ENCODE measurements at regions not wholly inside any gene's neighbourhood (a gene's known extent, or its start where the extent isn't known, plus 50 kb on each side); places are given as distances from the start of the nearest gene placed in this dataset.

DNA sequence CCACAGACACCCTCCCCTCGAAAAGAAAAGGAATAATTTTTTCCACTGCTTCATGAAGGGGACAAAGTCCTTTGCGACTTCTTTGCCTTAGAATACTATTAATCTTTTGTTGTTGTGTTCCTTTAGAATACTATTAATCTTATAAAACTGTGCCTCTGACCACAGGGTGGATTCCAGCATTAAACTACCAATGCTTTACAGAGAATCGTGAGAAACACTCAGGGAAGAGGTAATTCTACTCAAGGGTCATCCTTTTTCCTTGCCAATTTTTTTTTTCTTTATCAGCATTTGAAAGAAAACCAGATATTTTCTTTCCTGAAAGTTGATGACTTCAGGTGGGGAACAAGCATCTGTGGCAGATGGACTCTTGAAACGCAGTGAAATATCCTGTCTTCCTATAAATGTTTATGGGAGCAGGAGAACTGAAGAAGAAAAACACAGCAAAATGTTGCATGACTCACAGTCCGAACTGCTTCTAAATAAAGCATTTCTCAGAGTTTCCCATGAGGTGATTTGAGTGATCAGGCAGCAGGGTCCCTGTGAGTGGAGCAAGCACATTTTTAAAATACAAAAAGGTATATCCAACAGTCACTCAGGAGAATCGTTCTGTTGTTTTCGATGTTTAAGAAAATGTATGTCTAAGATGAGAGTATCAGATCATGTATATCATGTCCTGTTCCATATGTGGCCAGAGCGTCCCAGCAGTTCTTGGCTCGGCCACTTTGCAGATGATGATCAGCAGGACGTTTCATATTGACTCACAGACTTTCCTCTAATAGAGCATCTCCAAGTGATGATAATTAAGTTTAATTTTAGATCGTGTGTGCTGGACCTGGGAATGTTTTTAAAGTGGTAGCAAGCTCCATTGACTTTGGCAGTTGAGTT is 154.2 kb upstream of the RUNX1 start:
- no peaks in the 10 kb centered on the region for H3K27me3 ChIP-seq (ENCODE audit: control insufficient read depth in 5 of 5, insufficient read depth in 4 of 5, low read length in 5 of 5)
- peak overlapping the region in 1 of 5 donors; percentile 35 for H3K9ac ChIP-seq (ENCODE audit: low read length in 5 of 5)
- no peaks in the 10 kb centered on the region for H3K36me3 ChIP-seq (ENCODE audit: control insufficient read depth in 5 of 5, insufficient read depth in 5 of 5, low read length in 5 of 5)
- no peak overlapping the region for H3K4me3 ChIP-seq (ENCODE audit: low read depth in 1 of 5, low read length in 5 of 5)
- no peaks in the 10 kb centered on the region for H3K9me3 ChIP-seq (ENCODE audit: control insufficient read depth in 5 of 5, low read length in 5 of 5)
- peak overlapping the region; percentile 69 for H3K27ac ChIP-seq (ENCODE audit: low read depth, low read length)
- peaks cover 3 to 62% (median 42%) of the 10 kb centered on the region in 5 donors for H3K4me1 ChIP-seq (ENCODE audit: control insufficient read depth in 5 of 5, insufficient read depth in 5 of 5, low read length in 5 of 5)

- H3K9ac ChIP-seq (ENCODE audit: low read length in 5 of 5): no peak overlapping the region
- no peaks in the 10 kb centered on the region for H3K36me3 ChIP-seq (ENCODE audit: control insufficient read depth in 5 of 5, insufficient read depth in 5 of 5, low read length in 5 of 5)
- no peaks in the 10 kb centered on the region for H3K27me3 ChIP-seq (ENCODE audit: control insufficient read depth in 5 of 5, insufficient read depth in 4 of 5, low read length in 5 of 5)
- H3K4me3 ChIP-seq (ENCODE audit: low read depth in 1 of 5, low read length in 5 of 5): no peak overlapping the region
- no peaks in the 10 kb centered on the region for H3K9me3 ChIP-seq (ENCODE audit: control insufficient read depth in 5 of 5, low read length in 5 of 5)
- H3K4me1 ChIP-seq (ENCODE audit: control insufficient read depth in 5 of 5, insufficient read depth in 5 of 5, low read length in 5 of 5): peaks cover 3 to 60% (median 40%) of the 10 kb centered on the region in 5 donors
- peak overlapping the region; percentile 54 for H3K27ac ChIP-seq (ENCODE audit: low read depth, low read length)
Observed at GRCh38 chr21:35202431-35202830, 153.3 kb upstream of the RUNX1 start.

DNA sequence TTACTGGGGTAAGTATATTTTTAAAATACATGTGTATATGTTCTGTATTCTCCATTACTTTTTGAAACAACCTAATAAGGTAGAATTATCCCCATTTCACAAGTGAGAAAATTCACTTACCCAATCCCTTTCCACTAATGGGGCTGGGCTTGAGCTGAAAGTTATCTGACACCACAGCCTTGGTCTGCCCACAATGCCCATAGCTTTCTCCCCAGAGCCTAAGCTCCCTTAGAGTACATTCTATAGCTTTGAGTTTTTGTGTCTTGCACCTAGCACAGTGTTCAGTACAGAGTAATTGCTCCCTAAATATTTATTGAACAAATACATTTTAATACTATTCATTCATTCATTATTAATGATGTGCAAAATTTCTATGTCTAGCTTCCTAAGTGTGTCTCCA is 152.7 kb upstream of the RUNX1 start:
- no peak overlapping the region for H3K9ac ChIP-seq (ENCODE audit: low read length in 5 of 5)
- H3K36me3 ChIP-seq (ENCODE audit: control insufficient read depth in 5 of 5, insufficient read depth in 5 of 5, low read length in 5 of 5): no peaks in the 10 kb centered on the region
- no peaks in the 10 kb centered on the region for H3K9me3 ChIP-seq (ENCODE audit: control insufficient read depth in 5 of 5, low read length in 5 of 5)
- H3K4me3 ChIP-seq (ENCODE audit: low read depth in 1 of 5, low read length in 5 of 5): no peak overlapping the region
- H3K4me1 ChIP-seq (ENCODE audit: control insufficient read depth in 5 of 5, insufficient read depth in 5 of 5, low read length in 5 of 5): peaks cover 3 to 57% (median 35%) of the 10 kb centered on the region in 5 donors
- H3K27ac ChIP-seq (ENCODE audit: low read depth, low read length): no peak overlapping the region
- H3K27me3 ChIP-seq (ENCODE audit: control insufficient read depth in 5 of 5, insufficient read depth in 4 of 5, low read length in 5 of 5): no peaks in the 10 kb centered on the region

DNA sequence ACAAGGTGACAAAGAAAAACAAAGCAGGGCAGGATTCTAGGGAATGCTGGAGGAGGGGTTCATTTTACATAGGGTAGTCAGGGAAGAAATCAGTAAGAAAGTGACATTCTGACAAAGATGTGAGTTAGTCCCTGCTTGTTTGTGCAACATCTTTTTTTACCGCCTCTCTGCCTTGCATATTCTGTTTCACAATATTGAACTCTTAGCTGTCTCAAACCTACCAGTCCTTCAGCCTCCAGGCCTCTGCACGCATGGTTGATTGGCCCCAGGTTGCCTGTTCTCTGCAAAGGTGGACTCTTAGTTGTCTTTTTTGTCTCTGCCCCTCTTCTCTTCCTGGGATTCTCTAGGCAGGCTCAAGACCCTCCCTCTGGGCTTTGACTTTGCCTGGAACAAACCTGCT is 152.2 kb upstream of the RUNX1 start:
- H3K4me3 ChIP-seq (ENCODE audit: low read depth in 1 of 5, low read length in 5 of 5): no peak overlapping the region
- H3K4me1 ChIP-seq (ENCODE audit: control insufficient read depth in 5 of 5, insufficient read depth in 5 of 5, low read length in 5 of 5): peaks cover 3 to 52% (median 30%) of the 10 kb centered on the region in 5 donors
- H3K9ac ChIP-seq (ENCODE audit: low read length in 5 of 5): no peak overlapping the region
- H3K36me3 ChIP-seq (ENCODE audit: control insufficient read depth in 5 of 5, insufficient read depth in 5 of 5, low read length in 5 of 5): no peaks in the 10 kb centered on the region
- no peaks in the 10 kb centered on the region for H3K9me3 ChIP-seq (ENCODE audit: control insufficient read depth in 5 of 5, low read length in 5 of 5)
- H3K27ac ChIP-seq (ENCODE audit: low read depth, low read length): no peak overlapping the region
- H3K27me3 ChIP-seq (ENCODE audit: control insufficient read depth in 5 of 5, insufficient read depth in 4 of 5, low read length in 5 of 5): no peaks in the 10 kb centered on the region

DNA sequence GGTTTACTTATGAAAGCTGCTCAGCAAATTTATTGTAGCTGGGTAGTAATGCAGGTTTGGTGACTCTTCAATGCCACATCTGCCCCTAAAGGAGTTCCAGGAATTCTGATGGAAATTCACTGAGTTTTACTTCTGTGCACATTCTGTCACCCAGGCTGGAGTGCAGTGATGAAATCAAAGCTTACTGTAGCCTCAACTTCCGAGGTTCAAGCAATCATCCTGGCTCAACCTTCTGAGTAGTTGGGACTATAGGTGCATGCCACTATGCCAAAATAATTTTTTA is 150.6 kb upstream of the RUNX1 start:
- H3K36me3 ChIP-seq (ENCODE audit: control insufficient read depth in 5 of 5, insufficient read depth in 5 of 5, low read length in 5 of 5): no peaks in the 10 kb centered on the region
- peaks cover 0 to 37% (median 15%) of the 10 kb centered on the region in 5 donors for H3K4me1 ChIP-seq (ENCODE audit: control insufficient read depth in 5 of 5, insufficient read depth in 5 of 5, low read length in 5 of 5)
- H3K4me3 ChIP-seq (ENCODE audit: low read depth in 1 of 5, low read length in 5 of 5): no peak overlapping the region

DNA sequence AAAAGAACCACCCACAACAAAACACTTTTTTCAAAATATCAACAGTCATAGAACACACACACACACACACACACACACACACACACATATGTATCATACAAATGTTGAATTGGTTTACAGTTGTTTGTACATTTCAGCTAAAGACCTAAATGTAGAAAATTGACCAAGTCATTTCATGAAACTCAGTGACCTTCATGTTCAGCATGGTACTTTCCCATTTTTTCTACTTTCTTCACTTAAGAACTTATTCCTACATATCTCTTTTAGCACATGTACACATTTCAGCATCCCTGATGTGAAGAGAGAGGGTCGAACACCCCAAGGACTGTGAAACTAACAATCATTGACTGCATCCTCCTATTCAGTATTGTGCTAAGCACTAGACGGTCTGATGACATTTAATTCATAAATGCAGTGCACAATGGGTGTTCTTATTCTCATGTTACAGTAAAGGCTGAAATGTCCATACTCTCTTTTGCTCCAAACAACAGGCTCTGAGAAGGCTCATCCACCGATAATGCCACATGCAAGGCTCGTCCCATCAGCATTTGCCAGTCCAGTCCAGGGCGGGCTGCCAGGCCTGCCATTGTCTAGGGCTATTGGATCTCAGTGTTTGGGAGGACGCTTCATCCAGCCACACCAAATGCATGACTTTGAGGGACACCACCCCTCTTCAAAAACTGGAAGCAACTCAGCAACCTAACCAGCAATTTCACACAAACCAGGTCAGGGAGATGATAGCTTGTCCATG is 150.1 kb upstream of the RUNX1 start:
- H3K4me3 ChIP-seq (ENCODE audit: low read depth in 1 of 5, low read length in 5 of 5): no peak overlapping the region
- peaks cover 0 to 34% (median 12%) of the 10 kb centered on the region in 5 donors for H3K4me1 ChIP-seq (ENCODE audit: control insufficient read depth in 5 of 5, insufficient read depth in 5 of 5, low read length in 5 of 5)
- H3K9me3 ChIP-seq (ENCODE audit: control insufficient read depth in 5 of 5, low read length in 5 of 5): no peaks in the 10 kb centered on the region
- H3K9ac ChIP-seq (ENCODE audit: low read length in 5 of 5): no peak overlapping the region
- H3K27ac ChIP-seq (ENCODE audit: low read depth, low read length): peak overlapping the region; percentile 61
- H3K27me3 ChIP-seq (ENCODE audit: control insufficient read depth in 5 of 5, insufficient read depth in 4 of 5, low read length in 5 of 5): no peaks in the 10 kb centered on the region
- H3K36me3 ChIP-seq (ENCODE audit: control insufficient read depth in 5 of 5, insufficient read depth in 5 of 5, low read length in 5 of 5): no peaks in the 10 kb centered on the region

More for the DNA sequence above, 150.6 kb upstream of the RUNX1 start:
- Histone ChIP-seq H3K27me3 (ENCODE audit: control insufficient read depth in 5 of 5, insufficient read depth in 4 of 5, low read length in 5 of 5) (no peaks in the 10 kb centered on the region), H3K27ac (ENCODE audit: low read depth, low read length) (no peak overlapping the region), H3K9me3 (ENCODE audit: control insufficient read depth in 5 of 5, low read length in 5 of 5) (no peaks in the 10 kb centered on the region), H3K9ac (ENCODE audit: low read length in 5 of 5) (no peak overlapping the region)

DNA sequence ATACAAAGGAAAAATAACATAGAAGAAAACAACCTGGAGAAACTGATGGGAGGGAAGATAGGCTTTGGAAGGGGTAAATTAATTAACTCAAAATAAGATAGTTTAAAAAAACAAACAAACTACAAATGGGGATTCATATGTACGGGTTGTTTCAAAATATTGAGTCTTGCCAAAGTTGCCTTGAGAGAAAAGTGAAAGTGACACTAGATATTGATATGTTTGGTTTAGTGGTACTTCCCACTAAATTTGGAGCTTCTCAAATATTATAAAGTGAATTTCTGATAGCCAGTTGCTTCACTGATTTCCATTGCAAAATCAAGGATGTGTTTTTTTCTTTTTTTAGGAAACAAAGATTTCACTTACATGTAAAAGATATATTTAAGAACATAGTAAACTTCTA is 149.5 kb upstream of the RUNX1 start:
- H3K27ac ChIP-seq (ENCODE audit: low read depth, low read length): peak overlapping the region; percentile 61

DNA sequence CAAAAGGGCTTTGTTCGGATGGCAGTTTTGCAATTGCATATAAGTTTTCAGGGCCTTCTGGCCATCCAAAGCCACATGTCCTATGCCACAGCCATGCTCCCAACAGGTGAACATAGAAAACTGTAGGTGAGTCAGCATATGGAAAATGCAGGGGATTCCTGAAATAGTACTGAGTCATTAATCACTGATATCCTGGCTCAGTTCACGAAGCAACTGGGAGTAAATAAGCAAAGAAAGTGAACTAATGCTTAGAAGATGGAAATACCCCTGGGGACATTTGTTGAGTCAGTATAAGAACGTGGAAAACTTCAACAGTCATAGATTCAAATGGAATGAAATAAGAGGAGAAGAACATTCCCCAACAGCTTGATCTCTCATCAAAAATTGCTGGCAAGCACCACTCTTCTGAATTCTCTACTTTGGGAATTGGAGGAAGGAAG is 148.9 kb upstream of the RUNX1 start:
- Histone ChIP-seq H3K9me3 (ENCODE audit: control insufficient read depth in 5 of 5, low read length in 5 of 5) (no peaks in the 10 kb centered on the region), H3K36me3 (ENCODE audit: control insufficient read depth in 5 of 5, insufficient read depth in 5 of 5, low read length in 5 of 5) (no peaks in the 10 kb centered on the region), H3K27ac (ENCODE audit: low read depth, low read length) (peak overlapping the region; percentile 61), H3K4me1 (ENCODE audit: control insufficient read depth in 5 of 5, insufficient read depth in 5 of 5, low read length in 5 of 5) (peaks cover 0 to 30% (median 9%) of the 10 kb centered on the region in 5 donors), H3K27me3 (ENCODE audit: control insufficient read depth in 5 of 5, insufficient read depth in 4 of 5, low read length in 5 of 5) (no peaks in the 10 kb centered on the region), H3K9ac (ENCODE audit: low read length in 5 of 5) (peak overlapping the region in 1 of 5 donors; percentile 40), H3K4me3 (ENCODE audit: low read depth in 1 of 5, low read length in 5 of 5) (no peak overlapping the region)

More for the DNA sequence above, 149.5 kb upstream of the RUNX1 start:
- Histone ChIP-seq H3K9ac (ENCODE audit: low read length in 5 of 5) (peak overlapping the region in 1 of 5 donors; percentile 40), H3K9me3 (ENCODE audit: control insufficient read depth in 5 of 5, low read length in 5 of 5) (no peaks in the 10 kb centered on the region), H3K4me3 (ENCODE audit: low read depth in 1 of 5, low read length in 5 of 5) (no peak overlapping the region), H3K36me3 (ENCODE audit: control insufficient read depth in 5 of 5, insufficient read depth in 5 of 5, low read length in 5 of 5) (no peaks in the 10 kb centered on the region), H3K4me1 (ENCODE audit: control insufficient read depth in 5 of 5, insufficient read depth in 5 of 5, low read length in 5 of 5) (peaks cover 0 to 34% (median 9%) of the 10 kb centered on the region in 5 donors), H3K27me3 (ENCODE audit: control insufficient read depth in 5 of 5, insufficient read depth in 4 of 5, low read length in 5 of 5) (no peaks in the 10 kb centered on the region)

- no peaks in the 10 kb centered on the region for H3K9me3 ChIP-seq (ENCODE audit: control insufficient read depth in 5 of 5, low read length in 5 of 5)
- H3K4me1 ChIP-seq (ENCODE audit: control insufficient read depth in 5 of 5, insufficient read depth in 5 of 5, low read length in 5 of 5): peaks cover 0 to 22% (median 9%) of the 10 kb centered on the region in 5 donors
- no peaks in the 10 kb centered on the region for H3K36me3 ChIP-seq (ENCODE audit: control insufficient read depth in 5 of 5, insufficient read depth in 5 of 5, low read length in 5 of 5)
- peak overlapping the region; percentile 61 for H3K27ac ChIP-seq (ENCODE audit: low read depth, low read length)
- H3K4me3 ChIP-seq (ENCODE audit: low read depth in 1 of 5, low read length in 5 of 5): no peak overlapping the region
- peak overlapping the region in 1 of 5 donors; percentile 3 for H3K9ac ChIP-seq (ENCODE audit: low read length in 5 of 5)
- H3K27me3 ChIP-seq (ENCODE audit: control insufficient read depth in 5 of 5, insufficient read depth in 4 of 5, low read length in 5 of 5): no peaks in the 10 kb centered on the region
Observed at GRCh38 chr21:35197191-35197590, 148.1 kb upstream of the RUNX1 start.

GRCh38 chr21:35196128-35196527 is 147.0 kb upstream of the RUNX1 start:
- Histone ChIP-seq H3K9ac (ENCODE audit: low read length in 5 of 5) (no peak overlapping the region), H3K9me3 (ENCODE audit: control insufficient read depth in 5 of 5, low read length in 5 of 5) (no peaks in the 10 kb centered on the region), H3K4me1 (ENCODE audit: control insufficient read depth in 5 of 5, insufficient read depth in 5 of 5, low read length in 5 of 5) (peaks cover 0 to 21% (median 9%) of the 10 kb centered on the region in 5 donors), H3K36me3 (ENCODE audit: control insufficient read depth in 5 of 5, insufficient read depth in 5 of 5, low read length in 5 of 5) (no peaks in the 10 kb centered on the region), H3K4me3 (ENCODE audit: low read depth in 1 of 5, low read length in 5 of 5) (no peak overlapping the region), H3K27me3 (ENCODE audit: control insufficient read depth in 5 of 5, insufficient read depth in 4 of 5, low read length in 5 of 5) (no peaks in the 10 kb centered on the region), H3K27ac (ENCODE audit: low read depth, low read length) (no peak overlapping the region)

Data from subcutaneous abdominal adipose tissue (tissue), 5 donors.